GM21367 (cell line): ENCODE measurements at regions not wholly inside any gene's neighbourhood (a gene's known extent, or its start where the extent isn't known, plus 50 kb on each side); places are given as distances from the start of the nearest gene placed in this dataset.
"Not testable (repeated sequence)": the region's sequence is repeated elsewhere in the genome, so short reads cannot be mapped to it uniquely, and the experiment has no call there.

ENCODE experiments used
- ATAC-seq: cut with Tn5 transposase; IDR thresholded peaks from one replicate; pipeline ENCODE4 v1.9.1; 2021; ENCODE audit not compliant: unreplicated experiment

GRCh38 chr13:90793261-90793820 is 554.1 kb upstream of the MIR17HG start:
- no peak for ATAC-seq

DNA sequence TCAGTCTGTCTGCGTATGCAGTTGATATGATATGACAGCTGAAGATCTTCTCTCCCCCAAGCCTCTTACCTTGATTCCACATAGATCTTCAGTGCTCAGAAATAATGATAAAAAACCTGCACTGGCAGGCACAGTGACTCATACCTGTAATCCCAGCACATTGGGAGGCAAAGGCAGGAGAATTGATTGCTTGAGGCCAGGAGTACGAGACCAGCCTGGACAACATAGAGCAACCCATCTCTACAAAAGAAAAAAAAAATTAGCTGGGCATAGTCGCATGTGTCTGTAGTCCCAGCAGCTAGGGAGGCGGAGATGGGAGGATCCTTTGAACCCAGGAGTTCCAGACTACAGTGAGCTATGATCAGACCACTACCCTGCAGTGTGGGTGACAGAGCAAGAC is 551.0 kb upstream of the MIR17HG start:
- no peak for ATAC-seq

DNA sequence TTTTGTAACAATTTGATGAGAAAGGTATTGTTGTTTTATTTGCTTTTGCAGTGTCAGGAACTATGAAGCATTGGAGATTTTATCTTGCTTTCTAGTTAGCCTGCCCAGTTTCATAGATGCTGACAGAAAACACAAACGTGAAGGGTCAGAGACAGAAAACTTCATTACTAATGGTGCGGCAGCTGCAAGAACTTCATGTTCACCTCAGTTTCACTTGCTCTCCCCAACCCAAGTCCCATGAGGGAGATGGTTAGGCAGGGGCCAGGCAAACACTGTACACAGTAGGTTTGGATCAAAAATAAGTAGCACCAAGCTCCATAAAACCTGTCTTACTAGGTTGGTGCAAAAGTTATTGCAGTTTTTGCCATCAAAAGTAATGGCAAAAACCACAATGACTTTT is 550.2 kb upstream of the MIR17HG start:
- no peak for ATAC-seq

GRCh38 chr13:90798381-90798780 is 549.1 kb upstream of the MIR17HG start:
- ATAC-seq = no peak

- no peak for ATAC-seq
Observed at GRCh38 chr13:90800082-90800746, 547.3 kb upstream of the MIR17HG start.

DNA sequence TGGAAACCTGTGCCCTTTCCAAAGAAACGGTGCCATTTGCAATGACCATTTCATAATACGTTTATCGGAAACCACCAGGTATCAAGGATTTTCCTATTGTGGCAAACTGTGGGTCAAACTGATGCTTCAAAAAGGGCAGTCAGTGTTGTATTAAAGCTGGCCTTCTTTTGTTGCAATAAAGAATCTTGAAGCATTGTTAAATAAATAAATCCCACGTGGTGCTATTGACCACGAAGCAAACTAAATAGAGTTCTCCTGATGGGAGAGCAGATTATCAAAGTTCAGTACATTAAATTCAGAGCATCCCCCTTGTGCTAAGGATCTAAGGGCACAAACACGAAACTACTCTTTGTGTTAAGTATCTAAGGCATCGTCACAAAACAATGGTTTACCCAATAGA is 545.9 kb upstream of the MIR17HG start:
- no peak for ATAC-seq

- ATAC-seq = no peak
Observed at GRCh38 chr13:90803210-90803609, 544.3 kb upstream of the MIR17HG start.

- ATAC-seq = no peak
Observed at GRCh38 chr13:90806016-90806615, 541.4 kb upstream of the MIR17HG start.

DNA sequence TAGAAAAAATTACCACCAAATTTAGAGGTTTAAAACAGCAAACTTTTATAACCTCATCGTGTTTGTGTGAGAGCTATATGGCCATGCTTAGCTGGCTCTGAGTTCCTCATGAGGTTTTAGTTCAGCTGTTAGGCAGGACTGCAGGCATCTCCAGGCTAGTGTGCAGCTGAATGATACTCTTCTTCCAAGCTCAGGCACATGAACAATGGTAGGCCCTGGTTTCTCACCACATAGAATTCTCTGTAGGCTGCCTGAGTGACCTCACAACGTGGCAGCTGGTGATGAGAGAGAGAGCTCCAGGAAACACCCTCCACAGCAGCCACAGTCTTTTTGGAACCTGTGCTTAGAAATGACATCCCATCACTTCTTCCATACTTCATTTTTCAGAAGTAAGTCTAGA is 540.6 kb upstream of the MIR17HG start:
- ATAC-seq = no peak

DNA sequence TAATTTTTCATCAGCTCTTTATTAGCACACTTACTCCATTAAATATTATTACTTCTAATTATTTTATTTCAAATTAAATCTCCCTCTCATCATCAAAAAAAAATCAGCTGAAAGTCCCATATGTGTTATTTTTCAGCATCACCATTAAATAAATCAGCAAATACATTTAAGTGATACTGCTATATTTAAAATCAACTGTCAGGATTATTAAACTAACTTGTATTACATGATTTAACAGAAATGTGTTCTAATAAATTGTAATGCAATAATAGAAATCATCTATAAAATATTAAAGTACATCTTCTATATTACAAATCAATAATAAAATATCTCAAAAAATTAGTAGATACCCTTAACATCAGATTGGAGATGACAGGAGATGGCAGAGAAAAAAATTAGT is 538.6 kb upstream of the MIR17HG start:
- no peak for ATAC-seq

GRCh38 chr13:90824032-90824431 is 523.5 kb upstream of the MIR17HG start:
- ATAC-seq = no peak

DNA sequence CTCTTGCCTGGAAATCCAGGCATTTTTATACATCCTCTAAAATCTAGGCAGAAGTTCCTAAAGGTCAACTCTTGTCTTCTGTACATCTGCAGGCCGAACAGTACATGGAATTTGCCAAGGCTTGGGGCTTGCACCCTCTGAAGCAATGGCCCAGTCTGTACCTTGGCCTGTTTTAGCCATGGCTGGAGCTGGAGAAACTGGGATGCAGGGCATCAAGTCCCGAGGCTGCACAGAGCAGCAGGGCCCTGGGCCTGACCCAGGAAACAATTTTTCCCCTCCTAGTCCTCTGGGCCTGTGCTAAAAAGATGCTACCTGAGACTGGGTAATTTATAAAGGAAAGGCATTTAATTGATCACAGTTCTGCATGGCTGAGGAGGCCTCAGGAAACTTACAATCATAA is 520.8 kb upstream of the MIR17HG start:
- no peak for ATAC-seq

- no peak for ATAC-seq
Observed at GRCh38 chr13:90830782-90831181, 516.7 kb upstream of the MIR17HG start.

DNA sequence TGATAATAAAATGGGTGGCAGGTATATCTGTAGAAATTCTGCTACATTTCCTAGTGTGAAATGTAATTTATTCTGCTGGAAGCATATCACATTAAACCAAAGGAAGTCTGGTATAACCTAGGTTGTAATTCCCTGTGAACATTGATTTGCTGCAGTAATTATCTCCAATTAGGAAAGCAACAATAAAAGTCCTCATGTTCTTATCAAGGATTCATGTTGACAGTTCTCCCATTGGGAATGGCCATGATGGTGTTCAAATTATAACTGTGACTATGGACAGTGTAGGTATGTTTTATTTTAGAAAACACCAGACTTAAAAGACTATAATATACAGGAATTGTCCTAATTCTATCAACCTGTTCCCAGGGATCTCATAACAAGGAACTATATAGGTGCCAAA is 513.5 kb upstream of the MIR17HG start:
- no peak for ATAC-seq

- ATAC-seq = no peak
Observed at GRCh38 chr13:90834700-90835099, 512.8 kb upstream of the MIR17HG start.

GRCh38 chr13:90835826-90836225 is 511.7 kb upstream of the MIR17HG start:
- no peak for ATAC-seq

- no peak for ATAC-seq
Observed at GRCh38 chr13:90838317-90838960, 509.0 kb upstream of the MIR17HG start.

- ATAC-seq = no peak
Observed at GRCh38 chr13:90839061-90839460, 508.4 kb upstream of the MIR17HG start.

DNA sequence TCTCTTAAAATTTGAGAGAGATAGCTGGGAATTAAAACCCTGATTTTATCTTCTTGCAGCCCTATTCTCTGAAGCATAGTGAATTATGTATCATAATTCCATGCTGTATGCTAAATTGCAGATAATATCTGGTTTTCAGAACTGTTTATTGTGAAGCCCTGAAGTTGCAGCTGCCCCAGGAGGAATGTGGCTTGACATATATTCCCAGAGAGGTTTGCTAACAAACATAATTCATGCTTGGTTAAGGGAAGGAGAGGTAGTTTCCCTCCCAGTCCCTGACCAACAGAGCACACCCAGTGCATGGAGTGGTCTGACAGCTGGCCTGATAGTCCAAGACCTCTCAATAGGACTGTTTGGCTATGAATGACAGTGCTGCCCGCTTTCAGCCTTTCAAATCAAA is 500.6 kb upstream of the MIR17HG start:
- no peak for ATAC-seq

DNA sequence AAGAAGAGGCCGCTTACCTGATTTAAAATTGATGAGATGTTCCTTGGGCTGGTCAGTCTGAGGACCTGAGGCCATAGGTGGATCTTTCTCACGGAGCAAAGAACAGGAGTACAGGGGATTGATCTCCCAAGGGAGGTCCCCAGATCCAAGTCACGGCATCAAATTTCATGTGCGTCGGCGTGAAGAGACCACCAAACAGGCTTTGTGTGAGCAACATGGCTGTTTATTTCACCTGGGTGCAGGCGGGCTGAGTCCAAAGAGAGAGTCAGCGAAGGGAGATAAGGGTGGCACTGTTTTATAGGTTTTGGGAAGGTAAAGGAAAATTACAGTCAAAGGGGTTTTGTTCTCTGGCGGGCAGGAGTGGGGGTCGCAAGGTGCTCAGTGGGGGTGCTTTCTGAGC is 493.8 kb upstream of the MIR17HG start:
- not testable (repeated sequence) for ATAC-seq

- no peak for ATAC-seq
Observed at GRCh38 chr13:90857921-90858320, 489.6 kb upstream of the MIR17HG start.

GRCh38 chr13:90866006-90866405 is 481.5 kb upstream of the MIR17HG start:
- ATAC-seq = no peak
